DMS 273 treated with DMSO at 0.1 percent for 48 hours (cell line): ENCODE measurements at regions not wholly inside any gene's neighbourhood (a gene's known extent, or its start where the extent isn't known, plus 50 kb on each side); places are given as distances from the start of the nearest gene placed in this dataset.

Source experiments
- DNase-seq: peaks from one replicate; lab custom pipeline; 2025; lab: John Stamatoyannopoulos, UW

- DNase-seq: no peak
Measured at GRCh38 chr7:46871516-46871915, 710.4 kb downstream of the TNS3 start.

GRCh38 chr7:46864716-46865115 lies 717.2 kb downstream of the TNS3 start:
- DNase-seq: no peak

- DNase-seq: no peak
Measured at GRCh38 chr7:46859963-46860475, 721.9 kb downstream of the TNS3 start.

- DNase-seq: no peak
Measured at GRCh38 chr7:46855851-46856250, 726.1 kb downstream of the TNS3 start.

GRCh38 chr7:46854958-46855473 lies 726.9 kb downstream of the TNS3 start:
- DNase-seq: no peak

- DNase-seq: no peak
Measured at GRCh38 chr7:46853451-46853850, 728.5 kb downstream of the TNS3 start.

GRCh38 chr7:46852795-46853194 lies 729.1 kb downstream of the TNS3 start:
- DNase-seq: no peak

GRCh38 chr7:46850563-46851330 lies 731.2 kb downstream of the TNS3 start:
- no peak for DNase-seq

GRCh38 chr7:46848944-46849343 lies 733.0 kb downstream of the TNS3 start:
- DNase-seq: no peak

GRCh38 chr7:46848311-46848710 lies 733.6 kb downstream of the TNS3 start:
- DNase-seq: no peak

GRCh38 chr7:46847126-46847525 lies 734.8 kb downstream of the TNS3 start:
- no peak for DNase-seq

- no peak for DNase-seq
Measured at GRCh38 chr7:46844486-46844885, 737.4 kb downstream of the TNS3 start.

- DNase-seq: no peak
Measured at GRCh38 chr7:46841248-46841647, 740.7 kb downstream of the TNS3 start.

- DNase-seq: no peak
Measured at GRCh38 chr7:46839651-46840050, 742.3 kb downstream of the TNS3 start.

- no peak for DNase-seq
Measured at GRCh38 chr7:46838463-46838862, 743.4 kb downstream of the TNS3 start.

GRCh38 chr7:46835556-46835955 lies 746.4 kb downstream of the TNS3 start:
- DNase-seq: no peak

- DNase-seq: no peak
Measured at GRCh38 chr7:46834921-46835320, 747.0 kb downstream of the TNS3 start.

- no peak for DNase-seq
Measured at GRCh38 chr7:46833197-46833596, 748.7 kb downstream of the TNS3 start.

- no peak for DNase-seq
Measured at GRCh38 chr7:46832136-46832535, 749.8 kb downstream of the TNS3 start.

- DNase-seq: no peak
Measured at GRCh38 chr7:46819819-46820218, 762.1 kb downstream of the TNS3 start.

- DNase-seq: no peak
Measured at GRCh38 chr7:46814516-46815250, 767.2 kb downstream of the TNS3 start.

GRCh38 chr7:46812101-46812675 lies 769.7 kb downstream of the TNS3 start:
- no peak for DNase-seq

- DNase-seq: no peak
Measured at GRCh38 chr7:46811529-46811928, 770.4 kb downstream of the TNS3 start.
